ENCODE measurements at regions not wholly inside any gene's neighbourhood (a gene's known extent, or its start where the extent isn't known, plus 50 kb on each side); places are given as distances from the start of the nearest gene placed in this dataset.

DNA sequence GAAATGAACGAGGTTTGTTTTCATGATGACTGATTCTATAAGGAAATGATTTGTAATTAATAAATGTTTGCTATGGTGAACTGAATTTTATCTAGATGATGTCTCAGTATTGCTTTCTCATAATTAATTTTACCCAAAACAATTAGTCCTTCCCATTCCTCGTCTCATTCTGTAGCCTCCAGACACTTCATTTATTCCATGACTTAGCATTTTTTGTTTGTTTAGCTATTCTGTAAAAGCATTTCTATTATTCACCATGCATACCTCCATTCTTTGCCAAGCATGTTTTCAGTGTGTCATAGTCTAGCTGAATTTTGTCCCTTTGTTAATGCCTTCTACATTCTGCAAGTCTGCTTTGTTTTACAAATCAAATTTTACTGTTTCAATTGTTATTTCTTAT lies 137.4 kb upstream of the RPL10L start:
- DNase-seq (ENCODE audit: low spot score), result no peak

GRCh38 chr14:46782281-46782680 lies 130.7 kb upstream of the RPL10L start:
- no peak for DNase-seq (ENCODE audit: low spot score)

DNA sequence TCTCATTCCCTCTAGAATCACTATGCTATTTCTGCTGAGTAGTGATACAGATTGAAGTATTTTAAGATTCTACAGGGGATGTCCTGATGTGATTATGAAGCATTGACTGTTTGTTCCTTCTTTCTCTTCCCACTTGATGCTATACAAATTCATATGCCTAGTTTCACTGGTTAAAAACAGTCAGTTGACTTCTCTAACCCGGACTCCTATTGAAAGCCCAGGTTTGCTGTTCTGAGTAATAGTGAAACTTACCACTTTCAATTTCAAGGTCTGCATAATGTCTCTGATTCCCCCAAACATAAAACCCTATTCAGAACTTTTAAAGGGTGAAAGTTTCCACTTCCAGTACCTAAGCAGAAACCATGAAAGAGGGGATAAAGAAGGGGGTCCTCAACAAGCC lies 117.7 kb upstream of the RPL10L start:
- no peak for DNase-seq (ENCODE audit: low spot score)

- peak; percentile 18 for DNase-seq (ENCODE audit: low spot score)
Observed at GRCh38 chr14:46747001-46747652, 95.5 kb upstream of the RPL10L start.

DNA sequence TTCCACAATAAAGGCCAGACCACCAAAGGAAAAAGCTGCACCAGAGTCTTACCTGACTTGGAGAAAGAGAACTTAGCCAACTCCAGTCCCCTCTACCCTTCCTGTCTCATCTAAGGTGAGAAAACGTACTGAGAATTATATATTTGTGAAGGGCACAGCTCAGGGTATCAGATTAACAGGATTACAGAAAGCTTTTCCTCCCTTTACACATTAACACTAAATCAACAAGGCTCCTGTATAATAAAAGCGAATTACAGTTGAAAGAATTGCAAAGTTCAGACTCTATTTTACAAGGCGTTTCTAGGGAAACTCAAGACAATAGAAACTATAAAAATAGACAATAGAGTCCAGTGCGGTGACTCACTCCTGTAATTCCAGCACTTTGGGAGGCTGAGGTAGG lies 82.7 kb upstream of the RPL10L start:
- DNase-seq (ENCODE audit: low spot score), result no peak

DNA sequence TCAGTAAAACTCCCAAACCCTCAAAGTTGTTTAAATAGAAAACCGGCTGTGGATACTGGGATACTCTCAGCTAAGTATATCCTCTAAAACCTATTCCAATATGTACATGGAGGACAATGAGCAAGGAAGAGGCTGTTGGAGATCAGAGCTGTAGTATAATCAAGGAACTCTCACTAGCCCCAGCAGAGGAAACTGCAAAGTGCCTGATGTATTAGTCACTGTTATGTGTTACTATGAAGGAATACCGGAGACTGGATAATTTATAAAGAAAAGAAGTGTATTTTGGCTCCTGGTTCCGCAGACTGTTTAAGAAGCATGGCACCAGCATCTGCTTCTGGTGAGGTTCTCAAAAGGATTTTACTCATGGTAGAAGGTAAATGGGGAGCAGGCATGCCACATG lies 65.6 kb upstream of the RPL10L start:
- DNase-seq (ENCODE audit: low spot score), result peak; percentile 21
